Endothelial cell (in vitro differentiated cells): ENCODE measurements at regions not wholly inside any gene's neighbourhood (a gene's known extent, or its start where the extent isn't known, plus 50 kb on each side); places are given as distances from the start of the nearest gene placed in this dataset.
"Not testable (repeated sequence)": the region's sequence is repeated elsewhere in the genome, so short reads cannot be mapped to it uniquely, and the experiment has no call there.

Source experiments
- DNase-seq: peaks from one replicate; pipeline ENCODE4 v3.0.0; 2021; ENCODE audit warnings: low spot score
- H3K27ac Mint-ChIP-seq: one replicate; pipeline ENCODE4 v1.8.0; 2021; ENCODE audit warnings: mixed read lengths, inconsistent platforms; ENCODE audit not compliant: unreplicated experiment
- H3K27me3 Mint-ChIP-seq: one replicate; pipeline ENCODE4 v1.8.0; 2021; ENCODE audit warnings: mild to moderate bottlenecking, moderate library complexity, mixed read lengths, inconsistent platforms; ENCODE audit not compliant: unreplicated experiment
- H3K36me3 Mint-ChIP-seq: one replicate; pipeline ENCODE4 v1.8.0; 2021; ENCODE audit warnings: mild to moderate bottlenecking, low read depth, mixed read lengths, inconsistent platforms; ENCODE audit not compliant: unreplicated experiment
- H3K4me1 Mint-ChIP-seq: one replicate; pipeline ENCODE4 v1.8.0; 2021; ENCODE audit warnings: mild to moderate bottlenecking, mixed read lengths, inconsistent platforms; ENCODE audit not compliant: unreplicated experiment
- H3K4me3 Mint-ChIP-seq: one replicate; pipeline ENCODE4 v1.8.0; 2021; ENCODE audit warnings: mild to moderate bottlenecking, mixed read lengths, inconsistent platforms; ENCODE audit not compliant: unreplicated experiment
- H3K9me3 Mint-ChIP-seq: one replicate; pipeline ENCODE4 v1.8.0; 2021; ENCODE audit warnings: mixed read lengths, inconsistent platforms; ENCODE audit not compliant: unreplicated experiment
- CTCF ChIP-seq: fragments of 200-600 bp; sonication (generic); IDR thresholded peaks from one replicate; pipeline ENCODE4 v1.5.0; 2021; ENCODE audit warnings: antibody characterized with exemption; ENCODE audit not compliant: unreplicated experiment

- no peak for TF ChIP-seq CTCF
- Mint-ChIP-seq H3K4me1 (peaks cover 18% of the 10 kb centered on the region), H3K27me3 (peaks cover 1% of the 10 kb centered on the region), H3K4me3 (no peak overlapping the region), H3K9me3 (no peaks in the 10 kb centered on the region), H3K27ac (no peak overlapping the region), H3K36me3 (no peaks in the 10 kb centered on the region)
- DNase-seq, result no peak
Measured at GRCh38 chr18:45342653-45343052, 272.6 kb upstream of the SLC14A2 start.

DNA sequence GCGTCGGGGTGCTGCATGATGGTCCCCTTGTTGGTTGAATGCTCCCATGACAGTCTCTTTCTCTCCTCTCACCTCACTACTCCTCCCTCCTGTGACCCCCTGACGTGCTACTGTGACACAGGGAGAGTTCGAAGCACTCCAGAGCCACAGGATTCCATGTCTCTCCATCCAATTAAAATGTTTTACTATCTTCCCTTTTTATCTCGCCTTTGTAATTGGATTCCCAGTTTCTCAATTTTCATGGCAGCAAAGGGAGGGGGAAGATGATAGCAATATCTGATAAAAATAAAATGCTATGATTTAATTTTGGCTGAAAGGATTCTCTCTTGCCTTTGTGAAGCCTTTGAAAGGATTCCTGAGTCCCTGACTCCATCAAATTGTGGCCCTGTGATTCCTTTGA is 271.9 kb upstream of the SLC14A2 start:
- H3K27ac Mint-ChIP-seq, result no peak overlapping the region
- H3K27me3 Mint-ChIP-seq, result peaks cover 1% of the 10 kb centered on the region
- no peaks in the 10 kb centered on the region for H3K36me3 Mint-ChIP-seq
- H3K9me3 Mint-ChIP-seq, result no peaks in the 10 kb centered on the region
- no peak overlapping the region for H3K4me3 Mint-ChIP-seq
- DNase-seq, result no peak
- H3K4me1 Mint-ChIP-seq, result peaks cover 18% of the 10 kb centered on the region
- no peak for TF ChIP-seq CTCF

GRCh38 chr18:45344680-45345079 is 270.6 kb upstream of the SLC14A2 start:
- not testable (repeated sequence) for H3K27ac Mint-ChIP-seq, H3K36me3 Mint-ChIP-seq, H3K4me3 Mint-ChIP-seq, DNase-seq, H3K27me3 Mint-ChIP-seq, H3K9me3 Mint-ChIP-seq
- H3K4me1 Mint-ChIP-seq, result peaks cover 23% of the 10 kb centered on the region

DNA sequence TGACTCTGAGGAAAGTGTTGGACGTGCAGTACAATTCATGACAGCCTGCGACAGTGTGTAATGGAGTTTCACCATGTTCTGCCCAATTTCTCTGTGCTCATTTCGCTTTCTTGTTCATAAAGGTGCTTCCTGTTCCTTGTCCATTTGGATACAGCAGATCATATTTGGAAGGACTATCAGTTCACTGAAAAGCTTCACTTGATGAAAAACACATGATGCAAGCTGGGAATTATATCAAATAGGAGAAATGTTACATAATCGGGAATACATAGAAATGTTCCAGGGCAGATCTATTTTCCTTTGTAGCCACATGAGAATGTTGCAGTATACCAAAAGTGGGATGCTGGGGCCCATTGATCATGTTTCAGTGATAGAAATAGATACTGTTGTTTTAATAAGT is 266.3 kb upstream of the SLC14A2 start:
- peaks cover 13% of the 10 kb centered on the region for H3K4me1 Mint-ChIP-seq
- no peak overlapping the region for H3K27ac Mint-ChIP-seq
- H3K36me3 Mint-ChIP-seq, result no peaks in the 10 kb centered on the region
- H3K4me3 Mint-ChIP-seq, result no peak overlapping the region
- no peak for TF ChIP-seq CTCF
- no peak for DNase-seq
- no peaks in the 10 kb centered on the region for H3K9me3 Mint-ChIP-seq
- no peaks in the 10 kb centered on the region for H3K27me3 Mint-ChIP-seq

DNA sequence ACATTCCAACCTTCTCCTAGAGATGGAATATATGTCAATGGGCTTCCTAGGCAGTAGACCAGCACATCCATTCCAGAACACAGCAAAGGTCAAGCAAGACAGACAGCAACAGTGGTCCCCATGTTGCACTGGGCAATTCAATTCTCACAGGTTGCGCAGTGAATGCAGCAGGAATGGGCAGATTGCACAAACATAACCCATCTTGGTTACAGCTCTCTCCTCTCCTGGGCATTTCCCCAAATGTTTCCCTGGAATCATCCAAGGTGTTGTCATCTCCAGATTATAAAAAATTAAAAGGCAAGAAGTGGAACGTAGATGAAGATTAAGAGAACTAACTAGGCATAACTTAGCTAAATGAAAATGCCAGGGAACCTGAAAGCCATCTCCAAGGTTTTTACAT is 265.8 kb upstream of the SLC14A2 start:
- TF ChIP-seq CTCF, result no peak
- H3K4me3 Mint-ChIP-seq, result no peak overlapping the region
- DNase-seq, result no peak
- H3K4me1 Mint-ChIP-seq, result peaks cover 13% of the 10 kb centered on the region
- H3K27ac Mint-ChIP-seq, result no peak overlapping the region
- H3K27me3 Mint-ChIP-seq, result no peaks in the 10 kb centered on the region
- no peaks in the 10 kb centered on the region for H3K36me3 Mint-ChIP-seq
- no peaks in the 10 kb centered on the region for H3K9me3 Mint-ChIP-seq
